HCT116 (cell line): ENCODE measurements at regions not wholly inside any gene's neighbourhood (a gene's known extent, or its start where the extent isn't known, plus 50 kb on each side); places are given as distances from the start of the nearest gene placed in this dataset.

ENCODE experiments used
- ATAC-seq: fragments of 200-7000 bp; cut with Tn5 transposase; 2 replicates; pipeline ENCODE4 v1.9.1; 2020; ENCODE audit warnings: mild to moderate bottlenecking, moderate library complexity
- BruUV-seq: library from RNA; stranded (reverse); fragments of 400-500 nt; replicated peaks from 2 replicates; lab custom pipeline; 2021; lab: Mats Ljungman, UMichigan
- CTCF ChIA-PET: fragments of 300-600 bp; sonication (Branson Sonifier 250); formaldehyde crosslinking; loops from one replicate; lab custom pipeline; 2021; ENCODE audit warnings: antibody characterized with exemption; lab: Charles Lee
- POLR2A ChIA-PET: fragments of 300-600, 350-600 bp; sonication (Branson Sonifier 250); formaldehyde crosslinking; loops from one replicate; lab custom pipeline; 2021; ENCODE audit warnings: antibody characterized with exemption; lab: Charles Lee
- RAD21 ChIA-PET, 2 experiments: fragments of 300-600 bp; sonication (Branson Sonifier 250); formaldehyde crosslinking; loops; one replicate each; lab custom pipeline; 2023; ENCODE audit warnings: low total read pairs in 2 of 2; ENCODE audit not compliant: uncharacterized antibody in 2 of 2, unreplicated experiment in 2 of 2, low non-redundant PET in 1 of 2; lab: Charles Lee
- DNase-seq: peaks from one replicate; pipeline ENCODE4 v3.0.0-alpha.2; 2010; ENCODE audit warnings: low read depth, low spot score
- H2AFZ ChIP-seq: fragments of 200-600 bp; shearing (Covaris generic), sonication (generic); 2 replicates; pipeline ENCODE4 v1.6.1; 2017; ENCODE audit warnings: low read depth, mixed run types, mixed read lengths, antibody characterized with exemption, low read length; ENCODE audit not compliant: poor library complexity, severe bottlenecking
- H3K27ac ChIP-seq: 2 replicates; pipeline ENCODE4 v1.5.1; 2012; ENCODE audit warnings: low read depth, low read length
- H3K27me3 ChIP-seq: fragments of 200-600 bp; sonication (generic); 2 replicates; pipeline ENCODE4 v1.6.1; 2016; ENCODE audit warnings: mixed run types, low read length, mixed read lengths; ENCODE audit not compliant: insufficient read depth
- H3K36me3 ChIP-seq, 2 experiments: fragments of 200-500 bp in 1 of 2; fragments of 200-600 bp in 1 of 2; sonication (Bioruptor generic) in 1 of 2; sonication (generic) in 1 of 2; 2 replicates each; pipeline versions ENCODE4 v1.5.1 to v1.6.1; 2014 to 2016; ENCODE audit warnings: low read length in 2 of 2, inconsistent platforms in 1 of 2, mixed read lengths in 1 of 2, mixed run types in 1 of 2; ENCODE audit not compliant: insufficient read depth in 2 of 2, control insufficient read depth in 1 of 2
- H3K4me1 ChIP-seq, 2 experiments: fragments of 200-600 bp in 1 of 2; sonication (generic) in 1 of 2; 2 replicates each; pipeline versions ENCODE4 v1.5.1 to v1.6.1; 2012 to 2017; ENCODE audit warnings: low read length in 2 of 2, inconsistent platforms in 1 of 2, mild to moderate bottlenecking in 1 of 2, mixed read lengths in 1 of 2, mixed run types in 1 of 2, moderate library complexity in 1 of 2; ENCODE audit not compliant: insufficient read depth in 2 of 2, control insufficient read depth in 1 of 2
- H3K4me2 ChIP-seq: fragments of 200-600 bp; sonication (generic); 2 replicates; pipeline ENCODE4 v1.6.1; 2017; ENCODE audit warnings: mixed run types, low read length, mixed read lengths
- H3K4me3 ChIP-seq, 2 experiments: fragments of 200-600 bp in 1 of 2; sonication (generic) in 1 of 2; replicated peaks in 1 of 2; 2 replicates each; pipeline ENCODE4 v1.5.1; 2011 to 2016; ENCODE audit warnings: low read length in 2 of 2, control low read depth in 1 of 2, low read depth in 1 of 2, mild to moderate bottlenecking in 1 of 2, mixed read lengths in 1 of 2, mixed run types in 1 of 2
- H3K79me2 ChIP-seq: fragments of 200-600 bp; sonication (generic); 2 replicates; pipeline ENCODE4 v1.6.1; 2017; ENCODE audit warnings: mild to moderate bottlenecking, mixed run types, low read length, moderate library complexity, mixed read lengths; ENCODE audit not compliant: insufficient read depth
- H3K9ac ChIP-seq: fragments of 200-600 bp; sonication (generic); 2 replicates; pipeline ENCODE4 v1.6.1; 2016; ENCODE audit warnings: low read length, mixed read lengths
- H3K9me2 ChIP-seq: fragments of 200-600 bp; sonication (generic), shearing (Covaris generic); 2 replicates; pipeline ENCODE4 v1.6.1; 2017; ENCODE audit warnings: mixed run types, mild to moderate bottlenecking, moderate library complexity; ENCODE audit not compliant: insufficient read depth
- H3K9me3 ChIP-seq, 2 experiments: fragments of 200-500 bp in 1 of 2; fragments of 200-600 bp in 1 of 2; sonication (Bioruptor generic) in 1 of 2; sonication (generic) in 1 of 2; 2 replicates each; pipeline ENCODE4 v1.6.1; 2014 to 2017; ENCODE audit warnings: low read length in 2 of 2, mixed read lengths in 2 of 2, inconsistent platforms in 1 of 2, low read depth in 1 of 2, mild to moderate bottlenecking in 1 of 2, mixed run types in 1 of 2, moderate library complexity in 1 of 2; ENCODE audit not compliant: control insufficient read depth in 1 of 2, insufficient read depth in 1 of 2
- H4K20me1 ChIP-seq: fragments of 200-600 bp; sonication (generic), shearing (Covaris generic); 2 replicates; pipeline ENCODE4 v1.6.1; 2017; ENCODE audit warnings: mixed run types, mild to moderate bottlenecking, moderate library complexity; ENCODE audit not compliant: insufficient read depth
- ATF3 ChIP-seq: IDR thresholded peaks from 2 replicates; pipeline ENCODE4 v1.6.1; 2012
- CBX3 ChIP-seq: IDR thresholded peaks from 2 replicates; pipeline ENCODE4 v1.6.1; 2012; ENCODE audit warnings: low read depth
- CTCF ChIP-seq, 3 experiments: fragments of 200-600 bp in 1 of 3; sonication (generic) in 1 of 3; IDR thresholded peaks in 2 of 3; conservative IDR thresholded peaks in 1 of 3; 2 replicates each; pipeline ENCODE4 v1.5.1; 2012 to 2017; ENCODE audit warnings: low read depth in 2 of 3, low read length in 2 of 3, antibody characterized with exemption in 1 of 3, borderline replicate concordance in 1 of 3, control low read depth in 1 of 3, mild to moderate bottlenecking in 1 of 3, mixed read lengths in 1 of 3, mixed run types in 1 of 3, moderate library complexity in 1 of 3; ENCODE audit not compliant: insufficient read depth in 1 of 3
- EGR1 ChIP-seq: IDR thresholded peaks from 2 replicates; pipeline ENCODE4 v1.6.1; 2012; ENCODE audit warnings: low read depth
- ELF1 ChIP-seq: IDR thresholded peaks from 2 replicates; pipeline ENCODE4 v1.6.1; 2012; ENCODE audit warnings: low read depth, borderline replicate concordance
- EZH2phosphoT487 ChIP-seq: fragments of 200-600 bp; IDR thresholded peaks from 2 replicates; pipeline ENCODE4 v1.6.1; 2018; ENCODE audit warnings: antibody characterized with exemption, borderline replicate concordance
- FOSL1 ChIP-seq: IDR thresholded peaks from 2 replicates; pipeline ENCODE4 v1.6.1; 2012; ENCODE audit warnings: low read depth
- JUND ChIP-seq: IDR thresholded peaks from 2 replicates; pipeline ENCODE4 v1.6.1; 2012
- MAX ChIP-seq: IDR thresholded peaks from 2 replicates; pipeline ENCODE4 v1.6.1; 2012
- POLR2A ChIP-seq: IDR thresholded peaks from 2 replicates; pipeline ENCODE4 v1.7.0; 2011; ENCODE audit warnings: borderline replicate concordance; ENCODE audit not compliant: insufficient read depth, insufficient read length; ENCODE audit errors: extremely low read depth
- POLR2AphosphoS5 ChIP-seq: IDR thresholded peaks from 2 replicates; pipeline ENCODE4 v1.6.1; 2011; ENCODE audit warnings: mild to moderate bottlenecking, low read depth, low read length, moderate library complexity
- RAD21 ChIP-seq: IDR thresholded peaks from 2 replicates; pipeline ENCODE4 v1.6.1; 2012; ENCODE audit warnings: low read depth, mild to moderate bottlenecking
- SIN3A ChIP-seq: IDR thresholded peaks from 2 replicates; pipeline ENCODE4 v1.6.1; 2012; ENCODE audit warnings: low read depth
- SRF ChIP-seq: IDR thresholded peaks from 2 replicates; pipeline ENCODE4 v1.6.1; 2012; ENCODE audit warnings: low read depth
- TCF7L2 ChIP-seq: IDR thresholded peaks from 2 replicates; pipeline ENCODE4 v1.7.0; 2011; ENCODE audit warnings: borderline replicate concordance, inconsistent platforms; ENCODE audit not compliant: insufficient read depth, insufficient read length; ENCODE audit errors: extremely low read depth
- YY1 ChIP-seq: IDR thresholded peaks from 2 replicates; pipeline ENCODE4 v1.6.1; 2011; ENCODE audit warnings: low read length, low read depth, moderate library complexity, mild to moderate bottlenecking; ENCODE audit not compliant: insufficient replicate concordance; ENCODE audit errors: extremely low read depth
- ZFX ChIP-seq: fragments of 450-650 bp; IDR thresholded peaks from 2 replicates; pipeline ENCODE4 v1.6.1; 2017
- ZNF274 ChIP-seq: fragments of 200-500 bp; sonication (Bioruptor generic); IDR thresholded peaks from 2 replicates; pipeline ENCODE4 v1.6.1; 2014; ENCODE audit warnings: mild to moderate bottlenecking, low read depth, low read length, inconsistent platforms
- intact Hi-C: fragments of 100-400 bp; cut with micrococcal nuclease; formaldehyde crosslinking; loops from 2 replicates; pipeline ENCODE4 v1.10.0; 2022
- TF ChIP-seq, protein P1 (sequence below): IDR thresholded peaks from 2 replicates; pipeline ENCODE4 v1.6.1; 2012; ENCODE audit warnings: low read depth

GRCh38 chr14:44036248-44036647 lies 470.8 kb downstream of the FSCB start:
- RAD21 ChIA-PET, result no interaction called here

More at GRCh38 chr14:44036248-44036647, 470.8 kb downstream of the FSCB start:
- ATAC-seq, result no peak
- H3K4me2 ChIP-seq, result no peak overlapping the region
- H3K36me3 ChIP-seq, result no peaks in the 10 kb centered on the region
- H2AFZ ChIP-seq, result no peak overlapping the region
- TF ChIP-seq CBX3, result no peak
- no peak for TF ChIP-seq EZH2phosphoT487
- TF ChIP-seq EGR1, result no peak
- TF ChIP-seq, protein P1, sequence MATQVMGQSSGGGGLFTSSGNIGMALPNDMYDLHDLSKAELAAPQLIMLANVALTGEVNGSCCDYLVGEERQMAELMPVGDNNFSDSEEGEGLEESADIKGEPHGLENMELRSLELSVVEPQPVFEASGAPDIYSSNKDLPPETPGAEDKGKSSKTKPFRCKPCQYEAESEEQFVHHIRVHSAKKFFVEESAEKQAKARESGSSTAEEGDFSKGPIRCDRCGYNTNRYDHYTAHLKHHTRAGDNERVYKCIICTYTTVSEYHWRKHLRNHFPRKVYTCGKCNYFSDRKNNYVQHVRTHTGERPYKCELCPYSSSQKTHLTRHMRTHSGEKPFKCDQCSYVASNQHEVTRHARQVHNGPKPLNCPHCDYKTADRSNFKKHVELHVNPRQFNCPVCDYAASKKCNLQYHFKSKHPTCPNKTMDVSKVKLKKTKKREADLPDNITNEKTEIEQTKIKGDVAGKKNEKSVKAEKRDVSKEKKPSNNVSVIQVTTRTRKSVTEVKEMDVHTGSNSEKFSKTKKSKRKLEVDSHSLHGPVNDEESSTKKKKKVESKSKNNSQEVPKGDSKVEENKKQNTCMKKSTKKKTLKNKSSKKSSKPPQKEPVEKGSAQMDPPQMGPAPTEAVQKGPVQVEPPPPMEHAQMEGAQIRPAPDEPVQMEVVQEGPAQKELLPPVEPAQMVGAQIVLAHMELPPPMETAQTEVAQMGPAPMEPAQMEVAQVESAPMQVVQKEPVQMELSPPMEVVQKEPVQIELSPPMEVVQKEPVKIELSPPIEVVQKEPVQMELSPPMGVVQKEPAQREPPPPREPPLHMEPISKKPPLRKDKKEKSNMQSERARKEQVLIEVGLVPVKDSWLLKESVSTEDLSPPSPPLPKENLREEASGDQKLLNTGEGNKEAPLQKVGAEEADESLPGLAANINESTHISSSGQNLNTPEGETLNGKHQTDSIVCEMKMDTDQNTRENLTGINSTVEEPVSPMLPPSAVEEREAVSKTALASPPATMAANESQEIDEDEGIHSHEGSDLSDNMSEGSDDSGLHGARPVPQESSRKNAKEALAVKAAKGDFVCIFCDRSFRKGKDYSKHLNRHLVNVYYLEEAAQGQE, result no peak
- no peak for TF ChIP-seq MAX
- no peak for TF ChIP-seq POLR2A
- TF ChIP-seq POLR2AphosphoS5, result no peak
- TF ChIP-seq FOSL1, result no peak
- TF ChIP-seq ZFX, result no peak
- TF ChIP-seq TCF7L2, result no peak
- TF ChIP-seq RAD21, result no peak
- no peak for TF ChIP-seq ELF1
- TF ChIP-seq SRF, result no peak
- TF ChIP-seq ZNF274, result no peak
- TF ChIP-seq CTCF (IDR thresholded peaks at IDR 0.05 in 2 of 3, conservative IDR thresholded peaks at IDR 0.05 in 1 of 3; ENCODE audit: borderline replicate concordance in 1 of 3, insufficient read depth in 1 of 3, low read depth in 2 of 3, low read length in 2 of 3), result no peak
- no peak for TF ChIP-seq SIN3A
- no peak for TF ChIP-seq ATF3
- no peak for TF ChIP-seq YY1
- TF ChIP-seq JUND, result no peak
- DNase-seq, result no peak
- H3K79me2 ChIP-seq, result no peaks in the 10 kb centered on the region
- H3K27ac ChIP-seq, result no peak overlapping the region
- H3K9me2 ChIP-seq, result no peaks in the 10 kb centered on the region
- no peak overlapping the region for H3K4me3 ChIP-seq
- H3K9ac ChIP-seq, result no peak overlapping the region
- no peaks in the 10 kb centered on the region for H4K20me1 ChIP-seq
- H3K27me3 ChIP-seq, result no peaks in the 10 kb centered on the region
- peaks cover 0 to 4% of the 10 kb centered on the region in 2 experiments; a peak in 3 of 4 replicates for H3K9me3 ChIP-seq
- POLR2A ChIA-PET, result no interaction called here
- CTCF ChIA-PET, result no interaction called here
- no TSS peak for BruUV-seq
- H3K4me1 ChIP-seq, result no peaks in the 10 kb centered on the region
- intact Hi-C loops, result no loop called here
